Osteocyte (in vitro differentiated cells): ENCODE measurements at regions not wholly inside any gene's neighbourhood (a gene's known extent, or its start where the extent isn't known, plus 50 kb on each side); places are given as distances from the start of the nearest gene placed in this dataset.

Experiments used
- DNase-seq: peaks from one replicate; pipeline ENCODE4 v3.0.0; 2021; ENCODE audit warnings: mixed read lengths; ENCODE audit not compliant: unreplicated experiment; ENCODE audit errors: extremely low spot score
- H3K27ac Mint-ChIP-seq: one replicate; pipeline ENCODE4 v1.8.0; 2021; ENCODE audit warnings: mild to moderate bottlenecking, mixed read lengths; ENCODE audit not compliant: unreplicated experiment
- H3K27me3 Mint-ChIP-seq: one replicate; pipeline ENCODE4 v1.8.0; 2021; ENCODE audit warnings: mixed read lengths; ENCODE audit not compliant: unreplicated experiment
- H3K36me3 Mint-ChIP-seq: one replicate; pipeline ENCODE4 v1.8.0; 2021; ENCODE audit warnings: mixed read lengths; ENCODE audit not compliant: unreplicated experiment
- H3K4me1 Mint-ChIP-seq: one replicate; pipeline ENCODE4 v1.8.0; 2021; ENCODE audit warnings: mixed read lengths; ENCODE audit not compliant: unreplicated experiment
- H3K4me3 Mint-ChIP-seq: one replicate; pipeline ENCODE4 v1.8.0; 2021; ENCODE audit warnings: mild to moderate bottlenecking, moderate library complexity, mixed read lengths; ENCODE audit not compliant: unreplicated experiment
- H3K9me3 Mint-ChIP-seq: one replicate; pipeline ENCODE4 v1.8.0; 2021; ENCODE audit warnings: mixed read lengths; ENCODE audit not compliant: unreplicated experiment
- TF ChIP-seq, protein P1 (sequence below): fragments of 200-600 bp; sonication (generic); IDR thresholded peaks from 2 replicates; pipeline ENCODE4 v1.5.0; 2021; ENCODE audit warnings: antibody characterized with exemption, mild to moderate bottlenecking, moderate library complexity

DNA sequence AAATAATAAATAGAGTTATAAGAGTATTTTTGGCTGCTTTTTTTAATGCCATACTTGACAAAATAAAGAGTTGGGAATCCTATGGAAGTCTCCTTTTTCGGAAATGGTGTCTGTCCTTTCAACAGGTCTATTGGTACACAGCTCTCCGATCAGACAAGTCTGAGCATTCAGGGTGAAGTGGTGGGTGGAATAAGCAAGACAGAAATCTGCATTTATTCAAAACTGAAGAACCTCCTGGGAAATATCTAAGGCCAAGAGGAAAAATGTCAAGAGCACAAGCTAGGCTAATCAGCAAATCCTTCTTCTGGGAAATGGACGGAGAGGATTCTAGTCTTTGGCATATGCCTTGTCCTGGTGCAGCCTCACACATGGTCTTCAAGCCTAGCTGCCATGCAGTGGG is 309.0 kb downstream of the CENPC start:
- TF ChIP-seq, protein P1, sequence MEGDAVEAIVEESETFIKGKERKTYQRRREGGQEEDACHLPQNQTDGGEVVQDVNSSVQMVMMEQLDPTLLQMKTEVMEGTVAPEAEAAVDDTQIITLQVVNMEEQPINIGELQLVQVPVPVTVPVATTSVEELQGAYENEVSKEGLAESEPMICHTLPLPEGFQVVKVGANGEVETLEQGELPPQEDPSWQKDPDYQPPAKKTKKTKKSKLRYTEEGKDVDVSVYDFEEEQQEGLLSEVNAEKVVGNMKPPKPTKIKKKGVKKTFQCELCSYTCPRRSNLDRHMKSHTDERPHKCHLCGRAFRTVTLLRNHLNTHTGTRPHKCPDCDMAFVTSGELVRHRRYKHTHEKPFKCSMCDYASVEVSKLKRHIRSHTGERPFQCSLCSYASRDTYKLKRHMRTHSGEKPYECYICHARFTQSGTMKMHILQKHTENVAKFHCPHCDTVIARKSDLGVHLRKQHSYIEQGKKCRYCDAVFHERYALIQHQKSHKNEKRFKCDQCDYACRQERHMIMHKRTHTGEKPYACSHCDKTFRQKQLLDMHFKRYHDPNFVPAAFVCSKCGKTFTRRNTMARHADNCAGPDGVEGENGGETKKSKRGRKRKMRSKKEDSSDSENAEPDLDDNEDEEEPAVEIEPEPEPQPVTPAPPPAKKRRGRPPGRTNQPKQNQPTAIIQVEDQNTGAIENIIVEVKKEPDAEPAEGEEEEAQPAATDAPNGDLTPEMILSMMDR: no peak
- Mint-ChIP-seq H3K27me3 (no peaks in the 10 kb centered on the region), H3K9me3 (no peaks in the 10 kb centered on the region), H3K4me1 (peaks cover 11% of the 10 kb centered on the region), H3K4me3 (no peak overlapping the region), H3K36me3 (no peaks in the 10 kb centered on the region), H3K27ac (no peak overlapping the region)
- no peak for DNase-seq

DNA sequence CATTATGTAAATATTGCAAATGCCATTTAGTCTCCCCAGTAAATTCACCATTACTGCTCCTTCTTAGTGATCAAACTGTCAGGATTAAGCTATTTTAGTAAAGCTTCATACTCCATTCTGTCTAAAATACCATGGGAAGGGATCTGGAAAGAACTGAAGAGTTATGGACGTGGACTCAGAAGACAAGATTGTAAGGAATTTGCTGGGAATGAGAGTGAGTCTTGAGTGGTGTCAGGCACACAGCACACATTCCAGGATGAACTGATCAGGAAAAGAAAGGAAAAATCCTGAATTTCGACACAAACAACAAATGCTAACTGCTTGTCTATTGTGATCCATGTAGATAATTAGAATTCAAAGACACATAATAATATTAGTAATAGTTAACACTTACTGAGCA is 311.0 kb downstream of the CENPC start:
- Mint-ChIP-seq H3K4me1 (peaks cover 10% of the 10 kb centered on the region), H3K4me3 (no peak overlapping the region), H3K27me3 (no peaks in the 10 kb centered on the region), H3K27ac (peak overlapping the region; percentile 42), H3K36me3 (no peaks in the 10 kb centered on the region), H3K9me3 (no peaks in the 10 kb centered on the region)
- DNase-seq: no peak
- TF ChIP-seq, protein P1: no peak

DNA sequence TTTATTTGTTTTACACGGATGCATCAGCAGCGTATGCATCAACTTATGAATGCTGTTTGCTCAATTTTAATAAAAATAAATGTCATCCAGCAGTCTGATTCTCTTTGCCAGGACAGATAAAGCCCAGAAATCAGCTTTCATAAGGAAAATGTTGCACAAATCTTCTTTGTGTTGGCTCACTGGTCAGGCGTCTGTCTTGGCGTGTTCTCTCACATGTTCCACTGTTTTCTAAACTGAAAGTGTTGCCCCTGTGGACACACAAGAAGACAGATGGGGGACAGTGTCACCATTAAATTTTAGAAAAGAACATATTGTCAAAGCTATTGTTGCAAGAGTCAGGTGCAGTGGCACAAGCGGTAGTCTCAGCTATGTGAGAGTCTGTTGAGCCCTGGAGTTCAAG is 316.2 kb downstream of the CENPC start:
- H3K4me3 Mint-ChIP-seq: no peak overlapping the region
- no peaks in the 10 kb centered on the region for H3K27me3 Mint-ChIP-seq
- H3K36me3 Mint-ChIP-seq: no peaks in the 10 kb centered on the region
- no peak for DNase-seq
- peaks cover 8% of the 10 kb centered on the region for H3K4me1 Mint-ChIP-seq
- H3K27ac Mint-ChIP-seq: no peak overlapping the region
- H3K9me3 Mint-ChIP-seq: no peaks in the 10 kb centered on the region
- TF ChIP-seq, protein P1: no peak

DNA sequence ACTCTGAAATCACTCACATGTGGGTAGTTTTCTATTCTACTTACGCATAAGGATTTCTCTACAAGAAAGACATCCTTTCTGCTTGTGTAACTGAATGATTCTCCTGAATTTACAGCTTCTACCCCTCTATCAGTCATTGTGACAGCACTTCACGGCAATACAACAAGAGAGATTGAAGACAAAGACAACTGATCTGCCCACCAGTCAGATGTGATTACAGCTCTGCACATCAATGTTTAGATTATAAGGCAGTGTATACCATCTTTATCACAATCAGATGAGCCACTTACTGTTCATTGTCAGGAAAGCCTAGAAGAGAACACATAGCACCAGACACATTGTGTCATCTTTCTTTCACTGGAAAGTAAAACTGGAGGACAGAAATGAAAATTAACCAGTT is 324.4 kb downstream of the CENPC start:
- H3K4me3 Mint-ChIP-seq: no peak overlapping the region
- no peak for DNase-seq
- TF ChIP-seq, protein P1: no peak
- no peaks in the 10 kb centered on the region for H3K27me3 Mint-ChIP-seq
- H3K27ac Mint-ChIP-seq: no peak overlapping the region
- H3K9me3 Mint-ChIP-seq: no peaks in the 10 kb centered on the region
- H3K4me1 Mint-ChIP-seq: no peaks in the 10 kb centered on the region
- H3K36me3 Mint-ChIP-seq: no peaks in the 10 kb centered on the region

DNA sequence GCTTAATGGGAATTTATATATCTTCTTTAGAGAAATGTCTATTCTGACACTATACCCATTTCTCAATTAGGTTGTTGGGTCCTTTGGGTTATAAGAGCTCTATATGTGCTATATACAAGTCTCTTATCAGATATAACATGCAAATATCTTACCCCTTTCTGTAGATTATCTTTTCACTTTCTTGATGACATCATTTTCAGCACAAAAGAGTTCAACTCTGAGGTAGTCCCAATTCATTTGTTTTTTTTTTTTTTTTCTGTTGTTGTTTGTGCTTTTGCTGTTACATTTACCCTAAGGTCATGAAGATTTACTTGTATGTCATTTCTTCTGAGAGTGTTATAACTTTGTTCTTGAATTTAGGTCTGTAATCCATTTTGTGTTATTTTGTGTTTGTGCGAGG is 326.4 kb downstream of the CENPC start:
- Mint-ChIP-seq H3K36me3 (no peaks in the 10 kb centered on the region), H3K9me3 (no peaks in the 10 kb centered on the region), H3K4me1 (no peaks in the 10 kb centered on the region), H3K27me3 (no peaks in the 10 kb centered on the region), H3K4me3 (no peak overlapping the region), H3K27ac (no peak overlapping the region)
- TF ChIP-seq, protein P1: no peak
- DNase-seq: no peak
